Upper lobe of left lung (tissue), 4 donors: ENCODE measurements at regions not wholly inside any gene's neighbourhood (a gene's known extent, or its start where the extent isn't known, plus 50 kb on each side); places are given as distances from the start of the nearest gene placed in this dataset.

ENCODE experiments used
- POLR2A ChIP-seq, 4 donors: fragments of 450-650 bp; IDR thresholded peaks; one replicate each; pipeline ENCODE4 v1.5.1; 2016 to 2017; ENCODE audit warnings: antibody characterized with exemption in 4 of 4, mild to moderate bottlenecking in 2 of 4
- TF ChIP-seq, protein P1 (sequence below), 6 experiments: fragments of 450-650 bp in 4 of 6; fragments of 200-600 bp in 2 of 6; sonication (generic) in 2 of 6; IDR thresholded peaks; one replicate each; pipeline ENCODE4 v1.5.1; 2016 to 2019; ENCODE audit warnings: antibody characterized with exemption in 6 of 6

DNA sequence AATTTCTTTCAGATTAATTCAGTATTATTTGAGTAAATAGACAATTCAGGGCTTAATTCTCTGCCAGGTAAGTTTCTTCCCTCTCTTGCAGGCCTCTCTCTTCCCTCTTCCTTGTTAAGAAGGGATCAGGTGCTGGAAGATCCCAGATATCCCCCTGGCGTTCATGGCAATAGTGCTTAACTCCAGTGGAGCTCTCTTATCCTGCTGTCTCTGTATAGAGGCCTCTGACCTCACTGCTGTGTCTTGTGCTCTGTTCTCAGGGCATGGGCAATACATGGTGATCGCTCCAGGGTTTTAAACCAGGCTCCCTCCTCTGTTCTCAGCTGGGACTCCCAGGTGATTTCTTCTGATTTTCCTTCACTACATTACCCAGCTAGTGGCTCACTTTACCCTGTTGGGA, 226.8 kb downstream of the MC4R start:
- TF ChIP-seq, protein P1, sequence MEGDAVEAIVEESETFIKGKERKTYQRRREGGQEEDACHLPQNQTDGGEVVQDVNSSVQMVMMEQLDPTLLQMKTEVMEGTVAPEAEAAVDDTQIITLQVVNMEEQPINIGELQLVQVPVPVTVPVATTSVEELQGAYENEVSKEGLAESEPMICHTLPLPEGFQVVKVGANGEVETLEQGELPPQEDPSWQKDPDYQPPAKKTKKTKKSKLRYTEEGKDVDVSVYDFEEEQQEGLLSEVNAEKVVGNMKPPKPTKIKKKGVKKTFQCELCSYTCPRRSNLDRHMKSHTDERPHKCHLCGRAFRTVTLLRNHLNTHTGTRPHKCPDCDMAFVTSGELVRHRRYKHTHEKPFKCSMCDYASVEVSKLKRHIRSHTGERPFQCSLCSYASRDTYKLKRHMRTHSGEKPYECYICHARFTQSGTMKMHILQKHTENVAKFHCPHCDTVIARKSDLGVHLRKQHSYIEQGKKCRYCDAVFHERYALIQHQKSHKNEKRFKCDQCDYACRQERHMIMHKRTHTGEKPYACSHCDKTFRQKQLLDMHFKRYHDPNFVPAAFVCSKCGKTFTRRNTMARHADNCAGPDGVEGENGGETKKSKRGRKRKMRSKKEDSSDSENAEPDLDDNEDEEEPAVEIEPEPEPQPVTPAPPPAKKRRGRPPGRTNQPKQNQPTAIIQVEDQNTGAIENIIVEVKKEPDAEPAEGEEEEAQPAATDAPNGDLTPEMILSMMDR (IDR thresholded peaks at IDR 0.05) = no peak
- TF ChIP-seq POLR2A (IDR thresholded peaks at IDR 0.05) = no peak
